ENCODE measurements at regions not wholly inside any gene's neighbourhood (a gene's known extent, or its start where the extent isn't known, plus 50 kb on each side); places are given as distances from the start of the nearest gene placed in this dataset.
"Not testable (repeated sequence)": the region's sequence is repeated elsewhere in the genome, so short reads cannot be mapped to it uniquely, and the experiment has no call there.

GRCh38 chr22:16526891-16527290, 65.7 kb downstream of the CCT8L2 start:
- not testable (repeated sequence) for TF ChIP-seq CTCF (IDR thresholded peaks at IDR 0.05; ENCODE audit: control extremely low read depth in 1 of 3, insufficient read depth in 1 of 3, low read depth in 1 of 3, low read length in 3 of 3); POLR2AphosphoS5 (IDR thresholded peaks at IDR 0.05; ENCODE audit: low read depth, low read length); EZH2 (IDR thresholded peaks at IDR 0.05; ENCODE audit: low read depth, low read length, severe bottlenecking); RAD21 (IDR thresholded peaks at IDR 0.05 in 1 of 2, conservative IDR thresholded peaks at IDR 0.05 in 1 of 2; ENCODE audit: low read depth in 2 of 2, low read length in 2 of 2); FOSL1 (IDR thresholded peaks at IDR 0.05; ENCODE audit: insufficient read depth, low read depth, low read length); SRF (IDR thresholded peaks at IDR 0.05; ENCODE audit: low read depth, low read length); NANOG (IDR thresholded peaks at IDR 0.05; ENCODE audit: insufficient read depth, low read depth, low read length, poor library complexity, severe bottlenecking); HDAC2 (IDR thresholded peaks at IDR 0.05; ENCODE audit: borderline replicate concordance in 1 of 2, low read depth in 2 of 2, low read length in 2 of 2); TEAD4 (IDR thresholded peaks at IDR 0.05; ENCODE audit: low read depth, low read length); NRF1 (IDR thresholded peaks at IDR 0.05; ENCODE audit: low read depth, low read length); HDAC6 (IDR thresholded peaks at IDR 0.05; ENCODE audit: low read depth, low read length); CHD1 (IDR thresholded peaks at IDR 0.05; ENCODE audit: low read depth, low read length)

All from H1 (cell line).